ENCODE measurements at regions not wholly inside any gene's neighbourhood (a gene's known extent, or its start where the extent isn't known, plus 50 kb on each side); places are given as distances from the start of the nearest gene placed in this dataset.

DNA sequence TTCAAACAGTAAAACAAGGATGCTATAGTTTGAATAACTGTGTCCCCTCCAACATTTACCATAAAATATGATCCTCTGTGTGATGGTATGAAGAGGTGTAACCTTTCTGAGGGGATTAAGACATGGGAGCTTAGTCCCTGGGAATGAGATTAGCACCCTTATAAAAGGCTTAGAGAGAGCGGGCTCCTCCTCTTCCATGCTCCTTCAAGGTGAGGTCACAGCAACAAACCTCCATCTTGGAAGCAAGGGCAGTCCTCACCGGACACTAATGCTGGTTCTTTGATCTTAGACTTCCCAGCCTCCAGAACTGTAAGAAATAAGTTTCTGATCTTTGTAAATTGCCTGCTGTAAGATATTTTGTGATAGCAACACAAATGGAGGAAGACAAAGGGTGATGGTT is 700.3 kb downstream of the TMEM182 start (continued):
- no peak for TF ChIP-seq CREB1 (IDR thresholded peaks at IDR 0.05)
- no peak for TF ChIP-seq BCL11A (IDR thresholded peaks at IDR 0.05; ENCODE audit: low read depth in 2 of 2, low read length in 2 of 2)
- TF ChIP-seq CHD2 (IDR thresholded peaks at IDR 0.05; ENCODE audit: low read length) = no peak
- TF ChIP-seq, protein P1, sequence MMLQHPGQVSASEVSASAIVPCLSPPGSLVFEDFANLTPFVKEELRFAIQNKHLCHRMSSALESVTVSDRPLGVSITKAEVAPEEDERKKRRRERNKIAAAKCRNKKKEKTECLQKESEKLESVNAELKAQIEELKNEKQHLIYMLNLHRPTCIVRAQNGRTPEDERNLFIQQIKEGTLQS (IDR thresholded peaks at IDR 0.05; ENCODE audit: insufficient read depth, low read depth, low read length) = no peak
